ENCODE measurements at regions not wholly inside any gene's neighbourhood (a gene's known extent, or its start where the extent isn't known, plus 50 kb on each side); places are given as distances from the start of the nearest gene placed in this dataset.

- TF ChIP-seq EZH2phosphoT487 (IDR thresholded peaks at IDR 0.05; ENCODE audit: insufficient read depth, low read depth) (no peak), EZH2 (IDR thresholded peaks at IDR 0.05; ENCODE audit: insufficient read depth, poor library complexity, severe bottlenecking) (no peak)
Measured at GRCh38 chr10:29896053-29896452, 163.3 kb downstream of the JCAD start.

Data from GM23248 (cell line).